ENCODE measurements at regions not wholly inside any gene's neighbourhood (a gene's known extent, or its start where the extent isn't known, plus 50 kb on each side); places are given as distances from the start of the nearest gene placed in this dataset.
"Not testable (repeated sequence)": the region's sequence is repeated elsewhere in the genome, so short reads cannot be mapped to it uniquely, and the experiment has no call there.

- not testable (repeated sequence) for H3K27me3 ChIP-seq (ENCODE audit: control insufficient read depth in 5 of 5, insufficient read depth in 4 of 5, low read length in 5 of 5); H3K9ac ChIP-seq (ENCODE audit: low read length in 5 of 5); H3K4me1 ChIP-seq (ENCODE audit: control insufficient read depth in 5 of 5, insufficient read depth in 5 of 5, low read length in 5 of 5); H3K36me3 ChIP-seq (ENCODE audit: control insufficient read depth in 5 of 5, insufficient read depth in 5 of 5, low read length in 5 of 5); H3K9me3 ChIP-seq (ENCODE audit: control insufficient read depth in 5 of 5, low read length in 5 of 5); H3K27ac ChIP-seq (ENCODE audit: low read depth, low read length); H3K4me3 ChIP-seq (ENCODE audit: low read depth in 1 of 5, low read length in 5 of 5)
These were observed 195.7 kb upstream of the TENT5A start for GRCh38 chr6:81948196-81948595.

- no peak overlapping the region for H3K4me3 ChIP-seq (ENCODE audit: low read depth in 1 of 5, low read length in 5 of 5)
- H3K9ac ChIP-seq (ENCODE audit: low read length in 5 of 5) = no peak overlapping the region
- H3K4me1 ChIP-seq (ENCODE audit: control insufficient read depth in 5 of 5, insufficient read depth in 5 of 5, low read length in 5 of 5) = no peaks in the 10 kb centered on the region
- H3K27ac ChIP-seq (ENCODE audit: low read depth, low read length) = no peak overlapping the region
- no peaks in the 10 kb centered on the region for H3K27me3 ChIP-seq (ENCODE audit: control insufficient read depth in 5 of 5, insufficient read depth in 4 of 5, low read length in 5 of 5)
- H3K9me3 ChIP-seq (ENCODE audit: control insufficient read depth in 5 of 5, low read length in 5 of 5) = no peaks in the 10 kb centered on the region
- no peaks in the 10 kb centered on the region for H3K36me3 ChIP-seq (ENCODE audit: control insufficient read depth in 5 of 5, insufficient read depth in 5 of 5, low read length in 5 of 5)
These were observed 192.2 kb upstream of the TENT5A start for GRCh38 chr6:81944661-81945060.

- H3K4me3 ChIP-seq (ENCODE audit: low read depth in 1 of 5, low read length in 5 of 5); H3K27ac ChIP-seq (ENCODE audit: low read depth, low read length); H3K9ac ChIP-seq (ENCODE audit: low read length in 5 of 5); H3K4me1 ChIP-seq (ENCODE audit: control insufficient read depth in 5 of 5, insufficient read depth in 5 of 5, low read length in 5 of 5); H3K9me3 ChIP-seq (ENCODE audit: control insufficient read depth in 5 of 5, low read length in 5 of 5); H3K36me3 ChIP-seq (ENCODE audit: control insufficient read depth in 5 of 5, insufficient read depth in 5 of 5, low read length in 5 of 5); H3K27me3 ChIP-seq (ENCODE audit: control insufficient read depth in 5 of 5, insufficient read depth in 4 of 5, low read length in 5 of 5): not testable (repeated sequence)
These were observed 190.4 kb upstream of the TENT5A start for GRCh38 chr6:81942842-81943241.

GRCh38 chr6:81942067-81942370 is 189.5 kb upstream of the TENT5A start:
- H3K36me3 ChIP-seq (ENCODE audit: control insufficient read depth in 5 of 5, insufficient read depth in 5 of 5, low read length in 5 of 5) = no peaks in the 10 kb centered on the region
- H3K9ac ChIP-seq (ENCODE audit: low read length in 5 of 5) = no peak overlapping the region
- no peaks in the 10 kb centered on the region for H3K9me3 ChIP-seq (ENCODE audit: control insufficient read depth in 5 of 5, low read length in 5 of 5)
- H3K27me3 ChIP-seq (ENCODE audit: control insufficient read depth in 5 of 5, insufficient read depth in 4 of 5, low read length in 5 of 5) = no peaks in the 10 kb centered on the region
- H3K4me3 ChIP-seq (ENCODE audit: low read depth in 1 of 5, low read length in 5 of 5) = no peak overlapping the region
- no peaks in the 10 kb centered on the region for H3K4me1 ChIP-seq (ENCODE audit: control insufficient read depth in 5 of 5, insufficient read depth in 5 of 5, low read length in 5 of 5)
- no peak overlapping the region for H3K27ac ChIP-seq (ENCODE audit: low read depth, low read length)

- no peaks in the 10 kb centered on the region for H3K9me3 ChIP-seq (ENCODE audit: control insufficient read depth in 5 of 5, low read length in 5 of 5)
- no peaks in the 10 kb centered on the region for H3K4me1 ChIP-seq (ENCODE audit: control insufficient read depth in 5 of 5, insufficient read depth in 5 of 5, low read length in 5 of 5)
- H3K36me3 ChIP-seq (ENCODE audit: control insufficient read depth in 5 of 5, insufficient read depth in 5 of 5, low read length in 5 of 5) = no peaks in the 10 kb centered on the region
- no peak overlapping the region for H3K4me3 ChIP-seq (ENCODE audit: low read depth in 1 of 5, low read length in 5 of 5)
- no peaks in the 10 kb centered on the region for H3K27me3 ChIP-seq (ENCODE audit: control insufficient read depth in 5 of 5, insufficient read depth in 4 of 5, low read length in 5 of 5)
- no peak overlapping the region for H3K9ac ChIP-seq (ENCODE audit: low read length in 5 of 5)
- no peak overlapping the region for H3K27ac ChIP-seq (ENCODE audit: low read depth, low read length)
These were observed 188.0 kb upstream of the TENT5A start for GRCh38 chr6:81940451-81940985.

GRCh38 chr6:81939766-81940165 is 187.3 kb upstream of the TENT5A start:
- H3K4me3 ChIP-seq (ENCODE audit: low read depth in 1 of 5, low read length in 5 of 5) = no peak overlapping the region
- no peak overlapping the region for H3K9ac ChIP-seq (ENCODE audit: low read length in 5 of 5)
- H3K27me3 ChIP-seq (ENCODE audit: control insufficient read depth in 5 of 5, insufficient read depth in 4 of 5, low read length in 5 of 5) = no peaks in the 10 kb centered on the region
- no peak overlapping the region for H3K27ac ChIP-seq (ENCODE audit: low read depth, low read length)
- no peaks in the 10 kb centered on the region for H3K36me3 ChIP-seq (ENCODE audit: control insufficient read depth in 5 of 5, insufficient read depth in 5 of 5, low read length in 5 of 5)
- no peaks in the 10 kb centered on the region for H3K4me1 ChIP-seq (ENCODE audit: control insufficient read depth in 5 of 5, insufficient read depth in 5 of 5, low read length in 5 of 5)
- no peaks in the 10 kb centered on the region for H3K9me3 ChIP-seq (ENCODE audit: control insufficient read depth in 5 of 5, low read length in 5 of 5)

- Histone ChIP-seq H3K27ac (ENCODE audit: low read depth, low read length) (no peak overlapping the region), H3K36me3 (ENCODE audit: control insufficient read depth in 5 of 5, insufficient read depth in 5 of 5, low read length in 5 of 5) (no peaks in the 10 kb centered on the region), H3K9ac (ENCODE audit: low read length in 5 of 5) (no peak overlapping the region)
These were observed 186.7 kb upstream of the TENT5A start for GRCh38 chr6:81938991-81939732.

GRCh38 chr6:81938014-81938856 is 185.8 kb upstream of the TENT5A start:
- no peaks in the 10 kb centered on the region for H3K36me3 ChIP-seq (ENCODE audit: control insufficient read depth in 5 of 5, insufficient read depth in 5 of 5, low read length in 5 of 5)
- no peak overlapping the region for H3K4me3 ChIP-seq (ENCODE audit: low read depth in 1 of 5, low read length in 5 of 5)
- H3K27ac ChIP-seq (ENCODE audit: low read depth, low read length) = no peak overlapping the region
- H3K9me3 ChIP-seq (ENCODE audit: control insufficient read depth in 5 of 5, low read length in 5 of 5) = no peaks in the 10 kb centered on the region
- no peak overlapping the region for H3K9ac ChIP-seq (ENCODE audit: low read length in 5 of 5)
- H3K27me3 ChIP-seq (ENCODE audit: control insufficient read depth in 5 of 5, insufficient read depth in 4 of 5, low read length in 5 of 5) = no peaks in the 10 kb centered on the region
- no peaks in the 10 kb centered on the region for H3K4me1 ChIP-seq (ENCODE audit: control insufficient read depth in 5 of 5, insufficient read depth in 5 of 5, low read length in 5 of 5)

More at GRCh38 chr6:81938991-81939732, 186.7 kb upstream of the TENT5A start:
- no peaks in the 10 kb centered on the region for H3K9me3 ChIP-seq (ENCODE audit: control insufficient read depth in 5 of 5, low read length in 5 of 5)
- no peak overlapping the region for H3K4me3 ChIP-seq (ENCODE audit: low read depth in 1 of 5, low read length in 5 of 5)
- H3K4me1 ChIP-seq (ENCODE audit: control insufficient read depth in 5 of 5, insufficient read depth in 5 of 5, low read length in 5 of 5) = no peaks in the 10 kb centered on the region
- H3K27me3 ChIP-seq (ENCODE audit: control insufficient read depth in 5 of 5, insufficient read depth in 4 of 5, low read length in 5 of 5) = no peaks in the 10 kb centered on the region

GRCh38 chr6:81937296-81937937 is 184.9 kb upstream of the TENT5A start:
- Histone ChIP-seq H3K27me3 (ENCODE audit: control insufficient read depth in 5 of 5, insufficient read depth in 4 of 5, low read length in 5 of 5) (no peaks in the 10 kb centered on the region), H3K27ac (ENCODE audit: low read depth, low read length) (no peak overlapping the region), H3K4me3 (ENCODE audit: low read depth in 1 of 5, low read length in 5 of 5) (no peak overlapping the region), H3K9me3 (ENCODE audit: control insufficient read depth in 5 of 5, low read length in 5 of 5) (no peaks in the 10 kb centered on the region), H3K36me3 (ENCODE audit: control insufficient read depth in 5 of 5, insufficient read depth in 5 of 5, low read length in 5 of 5) (no peaks in the 10 kb centered on the region), H3K9ac (ENCODE audit: low read length in 5 of 5) (no peak overlapping the region), H3K4me1 (ENCODE audit: control insufficient read depth in 5 of 5, insufficient read depth in 5 of 5, low read length in 5 of 5) (no peaks in the 10 kb centered on the region)

GRCh38 chr6:81934936-81935335 is 182.5 kb upstream of the TENT5A start:
- no peaks in the 10 kb centered on the region for H3K4me1 ChIP-seq (ENCODE audit: control insufficient read depth in 5 of 5, insufficient read depth in 5 of 5, low read length in 5 of 5)
- peaks cover 0 to 3% (median 0%) of the 10 kb centered on the region in 5 donors for H3K9me3 ChIP-seq (ENCODE audit: control insufficient read depth in 5 of 5, low read length in 5 of 5)
- no peak overlapping the region for H3K4me3 ChIP-seq (ENCODE audit: low read depth in 1 of 5, low read length in 5 of 5)
- H3K27me3 ChIP-seq (ENCODE audit: control insufficient read depth in 5 of 5, insufficient read depth in 4 of 5, low read length in 5 of 5) = no peaks in the 10 kb centered on the region
- no peak overlapping the region for H3K27ac ChIP-seq (ENCODE audit: low read depth, low read length)
- H3K9ac ChIP-seq (ENCODE audit: low read length in 5 of 5) = no peak overlapping the region
- no peaks in the 10 kb centered on the region for H3K36me3 ChIP-seq (ENCODE audit: control insufficient read depth in 5 of 5, insufficient read depth in 5 of 5, low read length in 5 of 5)

All from subcutaneous abdominal adipose tissue (tissue), 5 donors.